Thyroid gland (tissue), 4 donors: ENCODE measurements at regions not wholly inside any gene's neighbourhood (a gene's known extent, or its start where the extent isn't known, plus 50 kb on each side); places are given as distances from the start of the nearest gene placed in this dataset.

Source experiments
- POLR2A ChIP-seq, 2 donors: fragments of 450-650 bp; IDR thresholded peaks; one replicate each; pipeline ENCODE4 v1.6.1; 2017; ENCODE audit warnings: antibody characterized with exemption in 2 of 2, mild to moderate bottlenecking in 2 of 2, moderate library complexity in 1 of 2
- TF ChIP-seq, protein P1 (sequence below), 6 experiments: fragments of 200-600 bp in 3 of 6; fragments of 450-650 bp in 3 of 6; sonication (generic) in 3 of 6; IDR thresholded peaks; one replicate each; pipeline ENCODE4 v1.5.1; 2016 to 2019; ENCODE audit warnings: antibody characterized with exemption in 6 of 6, mild to moderate bottlenecking in 2 of 6, inconsistent platforms in 1 of 6, moderate library complexity in 1 of 6

DNA sequence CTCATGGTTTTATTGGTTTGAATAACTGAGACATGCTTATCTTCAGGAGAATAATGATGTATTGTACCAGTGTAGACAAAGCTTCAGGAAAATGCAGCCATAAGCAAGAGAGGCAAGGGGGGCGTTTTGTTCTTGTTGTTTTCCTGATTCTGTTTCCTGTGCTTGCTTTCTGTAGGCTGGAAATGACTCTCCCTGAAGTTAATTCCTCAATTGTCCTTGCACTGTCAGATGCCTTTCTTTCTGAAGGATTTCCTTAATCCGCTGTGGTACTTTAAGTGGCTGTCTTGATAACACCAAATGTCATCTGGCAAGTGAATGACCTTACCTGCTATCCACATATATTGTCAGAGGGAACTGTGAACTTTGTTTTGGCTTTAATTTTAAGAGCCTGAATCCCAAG, 220.0 kb downstream of the NEDD1 start:
- TF ChIP-seq POLR2A (IDR thresholded peaks at IDR 0.05) = no peak
- TF ChIP-seq, protein P1, sequence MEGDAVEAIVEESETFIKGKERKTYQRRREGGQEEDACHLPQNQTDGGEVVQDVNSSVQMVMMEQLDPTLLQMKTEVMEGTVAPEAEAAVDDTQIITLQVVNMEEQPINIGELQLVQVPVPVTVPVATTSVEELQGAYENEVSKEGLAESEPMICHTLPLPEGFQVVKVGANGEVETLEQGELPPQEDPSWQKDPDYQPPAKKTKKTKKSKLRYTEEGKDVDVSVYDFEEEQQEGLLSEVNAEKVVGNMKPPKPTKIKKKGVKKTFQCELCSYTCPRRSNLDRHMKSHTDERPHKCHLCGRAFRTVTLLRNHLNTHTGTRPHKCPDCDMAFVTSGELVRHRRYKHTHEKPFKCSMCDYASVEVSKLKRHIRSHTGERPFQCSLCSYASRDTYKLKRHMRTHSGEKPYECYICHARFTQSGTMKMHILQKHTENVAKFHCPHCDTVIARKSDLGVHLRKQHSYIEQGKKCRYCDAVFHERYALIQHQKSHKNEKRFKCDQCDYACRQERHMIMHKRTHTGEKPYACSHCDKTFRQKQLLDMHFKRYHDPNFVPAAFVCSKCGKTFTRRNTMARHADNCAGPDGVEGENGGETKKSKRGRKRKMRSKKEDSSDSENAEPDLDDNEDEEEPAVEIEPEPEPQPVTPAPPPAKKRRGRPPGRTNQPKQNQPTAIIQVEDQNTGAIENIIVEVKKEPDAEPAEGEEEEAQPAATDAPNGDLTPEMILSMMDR (IDR thresholded peaks at IDR 0.05) = no peak
